Activated T-cell treated with anti-CD3 and anti-CD28 coated beads, Interleukin-2, amount 50 U/mL, for 4 hours (primary cell): ENCODE measurements at regions not wholly inside any gene's neighbourhood (a gene's known extent, or its start where the extent isn't known, plus 50 kb on each side); places are given as distances from the start of the nearest gene placed in this dataset.

Source experiments
- ATAC-seq, 2 donors: fragments of 200-7000 bp; cut with Tn5 transposase; one replicate each; pipeline ENCODE4 v1.10.0; 2021
- DNase-seq: peaks from one replicate; pipeline ENCODE4 v3.0.0-alpha.2; 2020
- H3K27me3 Mint-ChIP-seq: one replicate; pipeline ENCODE4 v1.8.0; 2021; ENCODE audit warnings: low read depth, mixed read lengths
- H3K36me3 Mint-ChIP-seq: one replicate; pipeline ENCODE4 v1.8.0; 2022; ENCODE audit warnings: mixed read lengths; ENCODE audit not compliant: insufficient read depth
- H3K4me1 Mint-ChIP-seq: one replicate; pipeline ENCODE4 v1.8.0; 2021; ENCODE audit warnings: low read depth, mixed read lengths
- H3K4me3 Mint-ChIP-seq: one replicate; pipeline ENCODE4 v1.8.0; 2021; ENCODE audit warnings: mild to moderate bottlenecking, moderate library complexity, mixed read lengths
- H3K9me3 Mint-ChIP-seq: one replicate; pipeline ENCODE4 v1.8.0; 2021; ENCODE audit warnings: mixed read lengths

- Mint-ChIP-seq H3K4me1 (no peaks in the 10 kb centered on the region), H3K36me3 (no peaks in the 10 kb centered on the region), H3K9me3 (peaks cover 14% of the 10 kb centered on the region), H3K4me3 (no peak overlapping the region), H3K27me3 (no peaks in the 10 kb centered on the region)
- ATAC-seq (no peak), DNase-seq (no peak)
Measured at GRCh38 chr5:21694567-21694966, 1158.6 kb downstream of the CDH12 start.

- Mint-ChIP-seq H3K27me3 (no peaks in the 10 kb centered on the region), H3K9me3 (peaks cover 11% of the 10 kb centered on the region), H3K36me3 (no peaks in the 10 kb centered on the region), H3K4me1 (no peaks in the 10 kb centered on the region), H3K4me3 (no peak overlapping the region)
- ATAC-seq, result no peak
- DNase-seq, result no peak
Measured at GRCh38 chr5:21693591-21693990, 1159.6 kb downstream of the CDH12 start.

- ATAC-seq, result no peak
- no peaks in the 10 kb centered on the region for H3K27me3 Mint-ChIP-seq
- peaks cover 8% of the 10 kb centered on the region for H3K9me3 Mint-ChIP-seq
- no peak for DNase-seq
- no peaks in the 10 kb centered on the region for H3K4me1 Mint-ChIP-seq
- H3K36me3 Mint-ChIP-seq, result no peaks in the 10 kb centered on the region
- no peak overlapping the region for H3K4me3 Mint-ChIP-seq
Measured at GRCh38 chr5:21689587-21689986, 1163.6 kb downstream of the CDH12 start.

- no peak for ATAC-seq
- Mint-ChIP-seq H3K27me3 (no peaks in the 10 kb centered on the region), H3K36me3 (no peaks in the 10 kb centered on the region), H3K4me3 (no peak overlapping the region), H3K4me1 (no peaks in the 10 kb centered on the region), H3K9me3 (peaks cover 4% of the 10 kb centered on the region)
- no peak for DNase-seq
Measured at GRCh38 chr5:21688655-21689054, 1164.5 kb downstream of the CDH12 start.

GRCh38 chr5:21687621-21688020 is 1165.5 kb downstream of the CDH12 start:
- H3K4me1 Mint-ChIP-seq, result no peaks in the 10 kb centered on the region
- H3K4me3 Mint-ChIP-seq, result no peak overlapping the region
- no peaks in the 10 kb centered on the region for H3K27me3 Mint-ChIP-seq
- ATAC-seq (no peak), DNase-seq (no peak)
- H3K36me3 Mint-ChIP-seq, result no peaks in the 10 kb centered on the region
- H3K9me3 Mint-ChIP-seq, result peaks cover 4% of the 10 kb centered on the region

GRCh38 chr5:21686706-21687105 is 1166.4 kb downstream of the CDH12 start:
- H3K27me3 Mint-ChIP-seq, result no peaks in the 10 kb centered on the region
- no peaks in the 10 kb centered on the region for H3K36me3 Mint-ChIP-seq
- no peak overlapping the region for H3K4me3 Mint-ChIP-seq
- no peak for DNase-seq
- no peak for ATAC-seq
- H3K9me3 Mint-ChIP-seq, result peaks cover 4% of the 10 kb centered on the region
- H3K4me1 Mint-ChIP-seq, result no peaks in the 10 kb centered on the region

- H3K9me3 Mint-ChIP-seq, result peaks cover 4% of the 10 kb centered on the region
- DNase-seq (no peak), ATAC-seq (no peak)
- H3K4me3 Mint-ChIP-seq, result no peak overlapping the region
- no peaks in the 10 kb centered on the region for H3K36me3 Mint-ChIP-seq
- H3K27me3 Mint-ChIP-seq, result no peaks in the 10 kb centered on the region
- H3K4me1 Mint-ChIP-seq, result no peaks in the 10 kb centered on the region
Measured at GRCh38 chr5:21685522-21685921, 1167.6 kb downstream of the CDH12 start.

- Mint-ChIP-seq H3K36me3 (no peaks in the 10 kb centered on the region), H3K9me3 (peaks cover 4% of the 10 kb centered on the region)
- DNase-seq, result no peak
Measured at GRCh38 chr5:21684992-21685391, 1168.2 kb downstream of the CDH12 start.

GRCh38 chr5:21681911-21682310 is 1171.2 kb downstream of the CDH12 start:
- H3K4me3 Mint-ChIP-seq, result no peak overlapping the region
- DNase-seq, result no peak
- no peaks in the 10 kb centered on the region for H3K4me1 Mint-ChIP-seq
- H3K27me3 Mint-ChIP-seq, result no peaks in the 10 kb centered on the region
- ATAC-seq, result no peak
- H3K9me3 Mint-ChIP-seq, result no peaks in the 10 kb centered on the region
- no peaks in the 10 kb centered on the region for H3K36me3 Mint-ChIP-seq

More at GRCh38 chr5:21684992-21685391, 1168.2 kb downstream of the CDH12 start:
- H3K4me1 Mint-ChIP-seq, result no peaks in the 10 kb centered on the region
- no peak for ATAC-seq
- no peaks in the 10 kb centered on the region for H3K27me3 Mint-ChIP-seq
- no peak overlapping the region for H3K4me3 Mint-ChIP-seq

GRCh38 chr5:21680641-21681040 is 1172.5 kb downstream of the CDH12 start:
- H3K27me3 Mint-ChIP-seq, result no peaks in the 10 kb centered on the region
- no peaks in the 10 kb centered on the region for H3K4me1 Mint-ChIP-seq
- no peak overlapping the region for H3K4me3 Mint-ChIP-seq
- H3K36me3 Mint-ChIP-seq, result no peaks in the 10 kb centered on the region
- no peaks in the 10 kb centered on the region for H3K9me3 Mint-ChIP-seq
- DNase-seq, result no peak
- ATAC-seq, result no peak

GRCh38 chr5:21680196-21680595 is 1172.9 kb downstream of the CDH12 start:
- ATAC-seq, result no peak
- Mint-ChIP-seq H3K9me3 (no peaks in the 10 kb centered on the region), H3K4me3 (no peak overlapping the region), H3K4me1 (no peaks in the 10 kb centered on the region), H3K36me3 (no peaks in the 10 kb centered on the region), H3K27me3 (no peaks in the 10 kb centered on the region)
- no peak for DNase-seq

GRCh38 chr5:21678526-21678925 is 1174.6 kb downstream of the CDH12 start:
- ATAC-seq (no peak), DNase-seq (no peak)
- Mint-ChIP-seq H3K4me1 (no peaks in the 10 kb centered on the region), H3K27me3 (no peaks in the 10 kb centered on the region), H3K4me3 (no peak overlapping the region), H3K9me3 (no peaks in the 10 kb centered on the region), H3K36me3 (no peaks in the 10 kb centered on the region)

GRCh38 chr5:21672911-21673310 is 1180.2 kb downstream of the CDH12 start:
- H3K27me3 Mint-ChIP-seq, result no peaks in the 10 kb centered on the region
- H3K4me1 Mint-ChIP-seq, result no peaks in the 10 kb centered on the region
- H3K4me3 Mint-ChIP-seq, result no peak overlapping the region
- H3K36me3 Mint-ChIP-seq, result no peaks in the 10 kb centered on the region
- DNase-seq, result no peak
- H3K9me3 Mint-ChIP-seq, result peaks cover 4% of the 10 kb centered on the region
- no peak for ATAC-seq

GRCh38 chr5:21672360-21672759 is 1180.8 kb downstream of the CDH12 start:
- DNase-seq (no peak), ATAC-seq (no peak)
- H3K27me3 Mint-ChIP-seq, result no peaks in the 10 kb centered on the region
- H3K9me3 Mint-ChIP-seq, result peaks cover 4% of the 10 kb centered on the region
- H3K4me1 Mint-ChIP-seq, result no peaks in the 10 kb centered on the region
- no peak overlapping the region for H3K4me3 Mint-ChIP-seq
- no peaks in the 10 kb centered on the region for H3K36me3 Mint-ChIP-seq

- Mint-ChIP-seq H3K36me3 (no peaks in the 10 kb centered on the region), H3K27me3 (no peaks in the 10 kb centered on the region), H3K9me3 (peaks cover 34% of the 10 kb centered on the region), H3K4me3 (no peak overlapping the region), H3K4me1 (no peaks in the 10 kb centered on the region)
- DNase-seq (no peak), ATAC-seq (no peak)
Measured at GRCh38 chr5:21665524-21665923, 1187.6 kb downstream of the CDH12 start.

- DNase-seq (no peak), ATAC-seq (no peak)
- Mint-ChIP-seq H3K4me1 (no peaks in the 10 kb centered on the region), H3K9me3 (peaks cover 40% of the 10 kb centered on the region), H3K4me3 (no peak overlapping the region), H3K27me3 (no peaks in the 10 kb centered on the region), H3K36me3 (no peaks in the 10 kb centered on the region)
Measured at GRCh38 chr5:21663082-21663481, 1190.1 kb downstream of the CDH12 start.
